ENCODE measurements at regions not wholly inside any gene's neighbourhood (a gene's known extent, or its start where the extent isn't known, plus 50 kb on each side); places are given as distances from the start of the nearest gene placed in this dataset.

- H3K27me3 Mint-ChIP-seq, result peaks cover 13% of the 10 kb centered on the region
- H3K27ac Mint-ChIP-seq, result no peak overlapping the region
- no peak overlapping the region for H3K4me3 Mint-ChIP-seq
- H3K9me3 Mint-ChIP-seq, result no peaks in the 10 kb centered on the region
- H3K36me3 Mint-ChIP-seq, result no peaks in the 10 kb centered on the region
- CTCF ChIA-PET, result interaction anchor here (1.2 to 2.8 kb wide), 3 partner anchors 47 to 115 kb away, joined by 3 to 18 read pairs (median 5); no protein-coding TSS in a partner anchor
- no peak for DNase-seq
- H3K4me1 Mint-ChIP-seq, result no peaks in the 10 kb centered on the region
Observed at GRCh38 chr1:182196897-182197870, 135.7 kb upstream of the ZNF648 start.

- no peak overlapping the region for H3K4me3 Mint-ChIP-seq
- H3K27ac Mint-ChIP-seq, result no peak overlapping the region
- no peaks in the 10 kb centered on the region for H3K36me3 Mint-ChIP-seq
- CTCF ChIA-PET, result interaction anchor here (2.8 kb wide), 1 partner anchor 52 kb away, joined by 18 read pairs; no protein-coding TSS in a partner anchor
- H3K9me3 Mint-ChIP-seq, result no peaks in the 10 kb centered on the region
- no peak for DNase-seq
- no peaks in the 10 kb centered on the region for H3K4me1 Mint-ChIP-seq
- peaks cover 13% of the 10 kb centered on the region for H3K27me3 Mint-ChIP-seq
Observed at GRCh38 chr1:182195733-182196132, 134.2 kb upstream of the ZNF648 start.

GRCh38 chr1:182193908-182194550 is 132.5 kb upstream of the ZNF648 start:
- CTCF ChIA-PET, result interaction anchor here (1.1 to 1.5 kb wide), 2 partner anchors 49 to 50 kb away, joined by 3 to 4 read pairs; no protein-coding TSS in a partner anchor
- no peaks in the 10 kb centered on the region for H3K9me3 Mint-ChIP-seq
- no peak overlapping the region for H3K27ac Mint-ChIP-seq
- H3K4me3 Mint-ChIP-seq, result no peak overlapping the region
- no peaks in the 10 kb centered on the region for H3K4me1 Mint-ChIP-seq
- H3K36me3 Mint-ChIP-seq, result no peaks in the 10 kb centered on the region
- peaks cover 13% of the 10 kb centered on the region for H3K27me3 Mint-ChIP-seq
- DNase-seq, result no peak

- H3K4me3 Mint-ChIP-seq, result no peak overlapping the region
- no peaks in the 10 kb centered on the region for H3K4me1 Mint-ChIP-seq
- H3K27me3 Mint-ChIP-seq, result peaks cover 10% of the 10 kb centered on the region
- H3K27ac Mint-ChIP-seq, result no peak overlapping the region
- no peaks in the 10 kb centered on the region for H3K9me3 Mint-ChIP-seq
- CTCF ChIA-PET, result interaction anchor here (0.8 kb wide), 1 partner anchor 50 kb away, joined by 3 read pairs; no protein-coding TSS in a partner anchor
- DNase-seq, result no peak
- H3K36me3 Mint-ChIP-seq, result no peaks in the 10 kb centered on the region
Observed at GRCh38 chr1:182192966-182193365, 131.5 kb upstream of the ZNF648 start.

GRCh38 chr1:182192215-182192614 is 130.7 kb upstream of the ZNF648 start:
- no peaks in the 10 kb centered on the region for H3K9me3 Mint-ChIP-seq
- peaks cover 10% of the 10 kb centered on the region for H3K27me3 Mint-ChIP-seq

GRCh38 chr1:182191381-182192115 is 130.0 kb upstream of the ZNF648 start:
- Mint-ChIP-seq H3K27me3 (peaks cover 14% of the 10 kb centered on the region), H3K9me3 (no peaks in the 10 kb centered on the region), H3K4me1 (no peaks in the 10 kb centered on the region), H3K27ac (no peak overlapping the region), H3K4me3 (no peak overlapping the region), H3K36me3 (no peaks in the 10 kb centered on the region)
- CTCF ChIA-PET, result no interaction called here
- DNase-seq, result no peak

More at GRCh38 chr1:182192215-182192614, 130.7 kb upstream of the ZNF648 start:
- no peak for DNase-seq
- Mint-ChIP-seq H3K36me3 (no peaks in the 10 kb centered on the region), H3K4me1 (no peaks in the 10 kb centered on the region), H3K27ac (no peak overlapping the region), H3K4me3 (no peak overlapping the region)
- CTCF ChIA-PET, result no interaction called here

GRCh38 chr1:182189535-182190066 is 128.1 kb upstream of the ZNF648 start:
- Mint-ChIP-seq H3K36me3 (no peaks in the 10 kb centered on the region), H3K4me1 (no peaks in the 10 kb centered on the region), H3K4me3 (no peak overlapping the region), H3K27ac (no peak overlapping the region), H3K27me3 (peaks cover 14% of the 10 kb centered on the region), H3K9me3 (no peaks in the 10 kb centered on the region)
- CTCF ChIA-PET, result interaction anchor here (1.1 to 1.5 kb wide), 2 partner anchors 47 to 207 kb away, joined by 3 to 7 read pairs; no protein-coding TSS in a partner anchor
- no peak for DNase-seq

GRCh38 chr1:182186757-182187146 is 125.2 kb upstream of the ZNF648 start:
- peaks cover 7% of the 10 kb centered on the region for H3K27me3 Mint-ChIP-seq
- no peak overlapping the region for H3K4me3 Mint-ChIP-seq
- CTCF ChIA-PET, result no interaction called here
- no peaks in the 10 kb centered on the region for H3K4me1 Mint-ChIP-seq
- no peaks in the 10 kb centered on the region for H3K9me3 Mint-ChIP-seq
- DNase-seq, result no peak
- no peaks in the 10 kb centered on the region for H3K36me3 Mint-ChIP-seq
- no peak overlapping the region for H3K27ac Mint-ChIP-seq

GRCh38 chr1:182185842-182186756 is 124.6 kb upstream of the ZNF648 start:
- Mint-ChIP-seq H3K4me3 (no peak overlapping the region), H3K9me3 (no peaks in the 10 kb centered on the region), H3K27ac (no peak overlapping the region), H3K36me3 (no peaks in the 10 kb centered on the region), H3K27me3 (peaks cover 13% of the 10 kb centered on the region), H3K4me1 (no peaks in the 10 kb centered on the region)
- DNase-seq, result no peak
- CTCF ChIA-PET, result no interaction called here

GRCh38 chr1:182185136-182185535 is 123.6 kb upstream of the ZNF648 start:
- Mint-ChIP-seq H3K4me1 (no peaks in the 10 kb centered on the region), H3K36me3 (no peaks in the 10 kb centered on the region), H3K9me3 (no peaks in the 10 kb centered on the region), H3K27ac (no peak overlapping the region), H3K27me3 (peaks cover 13% of the 10 kb centered on the region), H3K4me3 (no peak overlapping the region)
- CTCF ChIA-PET, result no interaction called here
- no peak for DNase-seq

- Mint-ChIP-seq H3K27me3 (peaks cover 14% of the 10 kb centered on the region), H3K36me3 (no peaks in the 10 kb centered on the region), H3K27ac (no peak overlapping the region), H3K4me1 (no peaks in the 10 kb centered on the region), H3K9me3 (no peaks in the 10 kb centered on the region), H3K4me3 (no peak overlapping the region)
- CTCF ChIA-PET, result interaction anchor here (0.6 to 0.8 kb wide), 2 partner anchors 40 to 89 kb away, joined by 3 read pairs; no protein-coding TSS in a partner anchor
- DNase-seq, result no peak
Observed at GRCh38 chr1:182183606-182184005, 122.1 kb upstream of the ZNF648 start.

GRCh38 chr1:182182311-182182710 is 120.8 kb upstream of the ZNF648 start:
- Mint-ChIP-seq H3K9me3 (no peaks in the 10 kb centered on the region), H3K27ac (no peak overlapping the region), H3K4me1 (no peaks in the 10 kb centered on the region), H3K36me3 (no peaks in the 10 kb centered on the region), H3K27me3 (peaks cover 21% of the 10 kb centered on the region), H3K4me3 (no peak overlapping the region)
- no peak for DNase-seq
- CTCF ChIA-PET, result interaction anchor here (1.6 kb wide), 1 partner anchor 39 kb away, joined by 4 read pairs; no protein-coding TSS in a partner anchor

- no peak for DNase-seq
- H3K4me1 Mint-ChIP-seq, result no peaks in the 10 kb centered on the region
- H3K9me3 Mint-ChIP-seq, result no peaks in the 10 kb centered on the region
- H3K36me3 Mint-ChIP-seq, result no peaks in the 10 kb centered on the region
- H3K4me3 Mint-ChIP-seq, result no peak overlapping the region
- H3K27ac Mint-ChIP-seq, result no peak overlapping the region
- H3K27me3 Mint-ChIP-seq, result peaks cover 21% of the 10 kb centered on the region
- CTCF ChIA-PET, result no interaction called here
Observed at GRCh38 chr1:182181167-182181572, 119.7 kb upstream of the ZNF648 start.

All from activated naive CD4-positive, alpha-beta T cell treated with anti-CD3 and anti-CD28 coated beads, Interleukin-2, amount 10 ng/mL, durations not matched to agents 7 days and 5 days (primary cell).